HG02610 (cell line): ENCODE measurements at regions not wholly inside any gene's neighbourhood (a gene's known extent, or its start where the extent isn't known, plus 50 kb on each side); places are given as distances from the start of the nearest gene placed in this dataset.
"Not testable (repeated sequence)": the region's sequence is repeated elsewhere in the genome, so short reads cannot be mapped to it uniquely, and the experiment has no call there.

Experiments
- ATAC-seq: cut with Tn5 transposase; IDR thresholded peaks from one replicate; pipeline ENCODE4 v1.9.1; 2021; ENCODE audit warnings: mild to moderate bottlenecking, moderate library complexity; ENCODE audit not compliant: unreplicated experiment

DNA sequence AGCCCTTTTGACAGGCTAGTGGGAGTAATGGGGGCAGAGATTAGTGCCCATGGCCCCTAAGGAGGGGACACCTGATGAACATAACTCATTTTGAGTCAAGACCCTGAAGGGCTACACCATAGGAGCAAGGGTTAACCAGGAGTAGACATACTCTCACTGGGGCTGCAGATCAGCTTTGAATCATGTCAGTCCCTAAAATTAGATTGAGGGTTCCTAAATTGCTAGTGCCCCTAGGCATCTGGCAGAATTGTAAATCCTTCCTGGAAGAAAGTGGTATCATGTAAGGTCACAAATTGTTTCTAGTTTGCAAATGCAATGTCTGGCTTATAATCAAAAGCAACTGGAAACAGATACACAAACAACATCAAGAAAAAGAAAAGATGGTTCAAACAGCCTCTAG, 52.1 kb upstream of the LRRC37A2 start:
- ATAC-seq = not testable (repeated sequence)

DNA sequence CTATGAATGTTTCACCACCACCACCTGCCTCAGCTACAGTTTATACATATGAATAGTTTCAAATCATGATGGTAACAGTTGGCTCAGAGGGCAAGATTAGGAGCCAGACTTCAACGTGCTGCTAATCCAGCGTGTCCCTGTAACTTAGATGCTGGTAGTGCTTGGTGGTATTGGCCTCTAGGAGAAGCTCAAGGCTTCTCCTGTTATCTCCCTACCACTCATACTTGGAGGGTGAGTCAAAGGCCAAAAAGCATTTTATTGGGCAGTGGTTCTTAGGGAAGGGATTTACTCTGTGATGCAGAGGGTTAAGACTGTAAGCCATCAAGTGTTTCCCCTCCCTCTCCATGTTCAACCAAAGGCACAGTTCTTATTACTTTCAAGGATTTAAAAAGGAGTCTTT, 57.2 kb upstream of the LRRC37A2 start:
- not testable (repeated sequence) for ATAC-seq

GRCh38 chr17:46454572-46454971, 57.7 kb upstream of the LRRC37A2 start:
- ATAC-seq = not testable (repeated sequence)

- not testable (repeated sequence) for ATAC-seq
Measured at GRCh38 chr17:46453077-46453476, 59.2 kb upstream of the LRRC37A2 start.

GRCh38 chr17:46445849-46446248, 66.4 kb upstream of the LRRC37A2 start:
- not testable (repeated sequence) for ATAC-seq

DNA sequence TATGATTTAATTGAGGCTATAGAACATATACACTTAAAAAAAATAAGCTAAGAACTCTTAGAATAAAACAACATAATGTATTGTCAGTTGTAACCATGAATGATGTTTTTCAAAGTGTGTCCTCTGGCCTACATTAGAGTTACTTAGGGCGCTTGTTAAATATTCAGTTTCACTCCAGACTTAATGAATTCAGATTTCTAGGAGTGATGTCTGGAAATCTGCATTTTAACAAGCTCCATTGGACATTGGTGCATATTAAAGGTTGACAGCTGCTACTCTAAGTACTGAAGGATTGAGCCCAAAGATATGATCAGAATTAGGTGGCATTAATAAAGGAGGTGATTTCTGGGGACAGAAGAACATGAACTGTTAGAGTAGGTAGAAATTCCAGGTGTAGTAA, 66.9 kb upstream of the LRRC37A2 start:
- not testable (repeated sequence) for ATAC-seq

DNA sequence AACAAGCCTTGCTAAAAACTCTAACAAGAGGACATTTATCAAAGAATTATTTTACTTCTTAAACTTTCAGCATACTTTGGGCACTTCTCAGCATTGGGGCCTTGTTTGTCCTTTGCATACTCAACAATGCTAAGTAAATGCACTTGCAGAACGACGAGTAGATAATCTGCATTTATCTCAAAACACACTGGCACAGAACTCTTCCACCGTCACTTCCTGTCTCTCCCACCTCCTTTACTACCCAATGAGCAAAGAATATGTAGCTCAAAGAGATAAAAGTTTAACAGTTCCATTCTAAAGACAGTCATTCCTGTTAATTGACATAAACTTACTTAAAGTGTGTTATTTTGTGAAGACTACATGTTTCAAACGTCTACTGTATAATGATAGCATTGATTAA, 70.1 kb upstream of the LRRC37A2 start:
- ATAC-seq = not testable (repeated sequence)

DNA sequence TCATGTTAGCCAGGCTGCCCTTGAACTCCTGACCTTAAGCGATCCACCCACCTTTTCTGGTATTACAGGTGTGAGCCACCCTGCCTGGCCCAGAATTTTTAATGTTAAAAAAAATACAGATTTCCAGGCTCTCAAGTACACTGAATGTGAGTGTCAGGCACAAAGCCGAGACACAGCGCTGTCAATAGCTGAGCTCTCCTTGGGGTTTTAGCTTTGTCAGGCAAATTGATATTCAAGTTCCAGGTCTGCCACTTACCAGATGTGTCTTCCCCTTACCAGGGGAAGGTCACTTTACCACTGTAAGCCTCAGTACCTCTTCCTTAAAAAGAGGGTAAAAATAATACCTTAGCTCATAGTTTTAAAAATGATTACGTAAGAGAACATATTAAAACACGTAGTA, 71.6 kb upstream of the LRRC37A2 start:
- ATAC-seq = not testable (repeated sequence)

- peak; percentile 50 for ATAC-seq
Measured at GRCh38 chr17:46434450-46435062, 73.0 kb upstream of the ARL17B start.

- ATAC-seq = not testable (repeated sequence)
Measured at GRCh38 chr17:46430300-46430699, 68.7 kb upstream of the ARL17B start.

DNA sequence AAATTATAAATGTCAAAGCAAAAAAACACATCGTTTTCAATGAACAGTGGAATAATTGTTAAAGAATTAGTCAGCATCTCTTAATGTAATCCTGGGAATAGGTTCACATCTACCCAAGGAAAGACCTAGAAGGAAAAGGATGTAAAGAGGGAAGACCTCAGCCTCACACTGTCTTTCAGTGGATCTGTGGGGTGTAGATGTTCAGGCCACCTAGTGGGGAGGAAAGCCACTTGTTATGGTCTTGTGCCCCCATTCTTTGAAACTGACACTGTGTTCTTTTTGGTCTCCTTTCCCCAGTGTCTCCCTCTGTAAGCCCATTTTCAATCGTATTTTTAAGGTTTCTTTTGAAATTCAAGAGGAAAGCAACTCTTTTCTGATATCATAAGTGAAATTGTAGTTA, 68.1 kb upstream of the ARL17B start:
- not testable (repeated sequence) for ATAC-seq

DNA sequence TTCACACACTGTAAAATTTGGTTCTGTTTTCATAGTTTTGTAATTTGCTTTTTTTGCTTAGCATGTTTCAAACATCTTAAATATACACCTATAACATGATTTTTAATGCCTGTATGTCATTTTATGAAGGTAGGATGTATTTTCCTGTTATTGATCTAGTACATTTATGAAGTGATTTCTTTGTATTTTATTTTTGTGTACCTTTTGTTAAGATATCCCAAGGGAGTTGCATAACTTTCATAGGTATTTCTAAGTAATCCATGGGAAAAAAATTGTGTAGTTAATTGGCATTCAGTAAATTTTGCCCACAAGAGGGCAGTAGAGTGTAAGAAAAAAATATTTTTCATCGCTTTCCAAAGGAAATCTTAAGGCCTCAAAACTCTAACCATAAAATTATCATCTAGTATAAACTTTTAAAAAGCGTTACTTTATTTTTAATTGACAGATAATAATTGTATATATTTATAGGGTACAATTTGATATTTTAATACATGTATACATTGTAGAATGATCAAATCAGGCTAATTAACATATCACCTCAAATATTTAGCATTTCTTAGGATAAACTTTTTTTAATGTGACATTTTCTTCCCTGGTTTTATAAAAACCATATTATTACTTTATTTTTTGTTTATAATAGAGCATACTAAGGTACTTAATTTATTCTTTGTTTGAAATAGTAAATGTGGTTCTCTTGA, 62.8 kb upstream of the ARL17B start:
- not testable (repeated sequence) for ATAC-seq

- not testable (repeated sequence) for ATAC-seq
Measured at GRCh38 chr17:46417907-46418306, 56.3 kb upstream of the ARL17B start.

DNA sequence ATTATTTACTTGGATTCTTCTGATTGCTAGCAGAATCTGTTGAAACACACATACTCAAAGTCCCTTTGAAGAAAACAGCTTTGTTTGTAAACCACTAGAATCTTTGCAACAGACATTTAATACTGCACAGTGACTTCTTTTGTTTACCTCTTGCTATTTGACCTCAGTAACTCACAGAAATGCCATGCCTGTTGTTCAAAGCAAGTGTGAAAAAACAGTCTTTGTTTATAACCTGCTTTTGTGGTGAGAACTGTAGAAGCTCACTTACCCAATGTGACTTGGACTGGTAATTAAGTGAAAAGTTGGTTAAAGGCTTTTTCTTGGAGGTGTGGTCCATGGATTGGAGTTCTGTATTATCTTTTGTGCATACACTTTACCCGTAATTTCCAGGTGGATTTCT, 55.7 kb upstream of the ARL17B start:
- not testable (repeated sequence) for ATAC-seq

DNA sequence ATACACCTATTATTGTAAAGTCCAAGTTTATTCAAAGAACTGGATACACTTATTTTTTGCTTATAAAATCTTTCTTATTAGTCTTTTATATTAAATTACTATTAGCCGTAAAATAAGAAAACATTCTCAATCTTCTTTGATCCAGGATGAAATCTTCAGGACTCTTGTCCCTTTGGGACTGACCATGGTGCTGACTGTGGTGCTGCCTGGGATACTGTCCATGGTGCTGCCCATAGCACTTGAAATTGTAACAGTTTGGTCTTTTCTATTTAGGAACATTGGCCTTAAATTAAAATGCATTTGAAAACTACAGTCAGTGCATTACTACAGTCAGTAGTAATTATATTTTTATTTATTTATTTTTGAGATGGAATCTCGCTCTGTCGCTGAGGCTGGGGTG, 53.0 kb upstream of the ARL17B start:
- not testable (repeated sequence) for ATAC-seq

DNA sequence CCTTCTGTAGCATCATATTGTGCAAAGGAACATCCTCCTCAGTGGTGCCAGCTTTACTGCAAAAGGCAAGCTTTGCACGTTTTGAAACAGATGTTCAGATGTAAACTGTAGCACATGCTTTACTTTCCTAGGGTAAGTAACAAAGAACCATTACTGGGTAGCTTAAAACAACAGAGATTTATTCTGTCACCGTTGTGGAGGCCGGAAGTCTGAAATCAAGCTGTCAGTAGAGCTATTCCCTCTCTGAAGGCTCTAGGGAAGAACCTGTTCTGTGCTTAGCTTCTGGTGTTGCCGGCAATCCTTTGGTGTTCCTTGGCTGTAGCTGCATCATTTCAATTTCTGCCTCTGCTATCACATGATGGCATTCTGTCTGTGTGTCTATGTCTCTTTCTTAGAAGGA, 50.6 kb upstream of the ARL17B start:
- not testable (repeated sequence) for ATAC-seq

- peak; percentile 68 for ATAC-seq
Measured at GRCh38 chr17:46411172-46411852, 49.7 kb upstream of the ARL17B start.
